Adrenal gland (tissue), 5 donors: ENCODE measurements at regions not wholly inside any gene's neighbourhood (a gene's known extent, or its start where the extent isn't known, plus 50 kb on each side); places are given as distances from the start of the nearest gene placed in this dataset.
"Not testable (repeated sequence)": the region's sequence is repeated elsewhere in the genome, so short reads cannot be mapped to it uniquely, and the experiment has no call there.

Experiments used
- POLR2A ChIP-seq, 2 donors: fragments of 450-650 bp; IDR thresholded peaks; one replicate each; pipeline ENCODE4 v1.6.1; 2017; ENCODE audit warnings: antibody characterized with exemption in 2 of 2, mild to moderate bottlenecking in 2 of 2, moderate library complexity in 1 of 2
- TF ChIP-seq, protein P1 (sequence below), 6 experiments: fragments of 450-650 bp in 4 of 6; fragments of 200-600 bp in 2 of 6; sonication (generic) in 1 of 6; IDR thresholded peaks; 1 replicate in 5 of 6; 2 replicates in 1 of 6; pipeline versions ENCODE4 v1.5.1 to v1.8.0; 2016 to 2021; ENCODE audit warnings: antibody characterized with exemption in 6 of 6, mild to moderate bottlenecking in 2 of 6, moderate library complexity in 1 of 6
- donor health status: DM: no; HTN: no; CAD: no.

GRCh38 chr17:30700833-30701232 lies 123.7 kb downstream of the CRLF3 start:
- TF ChIP-seq POLR2A (IDR thresholded peaks at IDR 0.05): not testable (repeated sequence)
- TF ChIP-seq, protein P1, sequence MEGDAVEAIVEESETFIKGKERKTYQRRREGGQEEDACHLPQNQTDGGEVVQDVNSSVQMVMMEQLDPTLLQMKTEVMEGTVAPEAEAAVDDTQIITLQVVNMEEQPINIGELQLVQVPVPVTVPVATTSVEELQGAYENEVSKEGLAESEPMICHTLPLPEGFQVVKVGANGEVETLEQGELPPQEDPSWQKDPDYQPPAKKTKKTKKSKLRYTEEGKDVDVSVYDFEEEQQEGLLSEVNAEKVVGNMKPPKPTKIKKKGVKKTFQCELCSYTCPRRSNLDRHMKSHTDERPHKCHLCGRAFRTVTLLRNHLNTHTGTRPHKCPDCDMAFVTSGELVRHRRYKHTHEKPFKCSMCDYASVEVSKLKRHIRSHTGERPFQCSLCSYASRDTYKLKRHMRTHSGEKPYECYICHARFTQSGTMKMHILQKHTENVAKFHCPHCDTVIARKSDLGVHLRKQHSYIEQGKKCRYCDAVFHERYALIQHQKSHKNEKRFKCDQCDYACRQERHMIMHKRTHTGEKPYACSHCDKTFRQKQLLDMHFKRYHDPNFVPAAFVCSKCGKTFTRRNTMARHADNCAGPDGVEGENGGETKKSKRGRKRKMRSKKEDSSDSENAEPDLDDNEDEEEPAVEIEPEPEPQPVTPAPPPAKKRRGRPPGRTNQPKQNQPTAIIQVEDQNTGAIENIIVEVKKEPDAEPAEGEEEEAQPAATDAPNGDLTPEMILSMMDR (IDR thresholded peaks at IDR 0.05): not testable (repeated sequence)
